ENCODE measurements at regions not wholly inside any gene's neighbourhood (a gene's known extent, or its start where the extent isn't known, plus 50 kb on each side); places are given as distances from the start of the nearest gene placed in this dataset.

DNA sequence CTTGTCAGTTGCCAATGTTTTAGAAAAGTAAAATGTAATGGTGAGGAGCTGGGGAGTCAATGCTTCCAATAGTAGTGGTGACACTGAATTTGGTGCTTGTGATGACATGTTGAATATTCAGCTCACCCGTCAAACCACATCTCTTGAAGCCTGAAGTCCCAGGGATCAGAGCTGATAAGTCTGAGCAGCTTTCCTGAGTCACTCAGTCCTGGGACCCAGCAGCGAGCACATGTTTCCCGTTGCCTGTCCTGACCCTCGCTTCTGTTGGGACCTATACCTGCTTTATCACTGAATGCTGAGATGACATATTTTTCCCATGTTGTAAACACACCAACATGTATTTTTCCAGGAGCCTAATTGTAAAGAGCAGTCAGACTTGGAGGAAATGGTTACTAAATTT, 693.6 kb downstream of the QKI start:
- peaks cover 29% of the 10 kb centered on the region for H3K27me3 Mint-ChIP-seq
- CTCF ChIA-PET: no interaction called here
- Histone ChIP-seq H3K9me3 (ENCODE audit: control insufficient read depth in 1 of 2, insufficient read depth in 1 of 2, low read length in 2 of 2) (peaks cover 0 to 32% of the 10 kb centered on the region in 2 experiments), H3K4me1 (ENCODE audit: insufficient read depth, low read length) (peaks cover 3% of the 10 kb centered on the region), H3K36me3 (ENCODE audit: insufficient read depth, low read length) (no peaks in the 10 kb centered on the region), H3K27ac (ENCODE audit: low read depth in 1 of 2, low read length in 2 of 2) (no peak overlapping the region), H3K27me3 (ENCODE audit: control insufficient read depth in 1 of 2, insufficient read depth in 2 of 2, low read length in 2 of 2) (peaks cover 0 to 6% of the 10 kb centered on the region in 2 experiments), H3K4me3 (ENCODE audit: low read length) (no peak overlapping the region)
- H3K36me3 Mint-ChIP-seq (ENCODE audit: low read depth): no peaks in the 10 kb centered on the region
- intact Hi-C loops (cut with DNase I, micrococcal nuclease): no loop called here
- no peak for ATAC-seq (ENCODE audit: poor library complexity)
- H3K27ac Mint-ChIP-seq: no peak overlapping the region
- no peaks in the 10 kb centered on the region for H3K9me3 Mint-ChIP-seq
- DNase-seq: no peak
- TF ChIP-seq, protein P1, sequence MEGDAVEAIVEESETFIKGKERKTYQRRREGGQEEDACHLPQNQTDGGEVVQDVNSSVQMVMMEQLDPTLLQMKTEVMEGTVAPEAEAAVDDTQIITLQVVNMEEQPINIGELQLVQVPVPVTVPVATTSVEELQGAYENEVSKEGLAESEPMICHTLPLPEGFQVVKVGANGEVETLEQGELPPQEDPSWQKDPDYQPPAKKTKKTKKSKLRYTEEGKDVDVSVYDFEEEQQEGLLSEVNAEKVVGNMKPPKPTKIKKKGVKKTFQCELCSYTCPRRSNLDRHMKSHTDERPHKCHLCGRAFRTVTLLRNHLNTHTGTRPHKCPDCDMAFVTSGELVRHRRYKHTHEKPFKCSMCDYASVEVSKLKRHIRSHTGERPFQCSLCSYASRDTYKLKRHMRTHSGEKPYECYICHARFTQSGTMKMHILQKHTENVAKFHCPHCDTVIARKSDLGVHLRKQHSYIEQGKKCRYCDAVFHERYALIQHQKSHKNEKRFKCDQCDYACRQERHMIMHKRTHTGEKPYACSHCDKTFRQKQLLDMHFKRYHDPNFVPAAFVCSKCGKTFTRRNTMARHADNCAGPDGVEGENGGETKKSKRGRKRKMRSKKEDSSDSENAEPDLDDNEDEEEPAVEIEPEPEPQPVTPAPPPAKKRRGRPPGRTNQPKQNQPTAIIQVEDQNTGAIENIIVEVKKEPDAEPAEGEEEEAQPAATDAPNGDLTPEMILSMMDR (IDR thresholded peaks at IDR 0.05): no peak
- POLR2A ChIA-PET: no interaction called here
- H3K4me3 Mint-ChIP-seq: no peak overlapping the region
- no peaks in the 10 kb centered on the region for H3K4me1 Mint-ChIP-seq (ENCODE audit: low read depth)

DNA sequence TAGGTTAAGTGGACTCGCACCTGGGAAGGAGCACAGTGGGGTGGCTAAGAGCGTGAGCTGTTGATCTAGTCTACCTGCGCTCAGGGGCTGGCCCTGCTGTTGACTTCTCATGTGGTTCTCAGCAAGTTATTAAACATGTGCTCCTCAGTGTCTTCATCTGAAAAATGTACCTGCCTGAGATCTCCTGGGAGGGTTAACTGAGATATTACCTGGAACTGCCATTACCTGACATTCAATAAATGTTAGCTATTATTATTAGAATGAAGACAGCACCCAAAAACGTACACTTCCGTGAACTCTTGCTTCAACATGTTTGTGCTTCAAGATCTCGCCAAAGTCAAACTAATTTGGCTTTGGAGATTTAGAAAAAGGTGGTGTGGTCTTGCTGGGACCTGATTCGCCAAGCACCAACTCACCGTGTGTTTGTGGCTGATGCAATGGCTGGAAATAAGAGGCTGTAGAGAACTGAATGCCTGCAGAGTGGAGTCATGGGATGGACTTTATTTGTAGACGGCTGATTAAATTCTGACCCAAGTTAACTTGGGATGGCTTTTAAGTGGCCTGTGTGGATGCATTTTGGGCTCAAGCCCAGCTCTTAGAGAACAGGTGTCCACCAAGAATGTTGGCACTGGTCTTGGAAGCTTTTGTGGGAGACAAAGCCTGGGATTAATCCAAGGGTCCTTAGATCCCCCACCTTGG, 692.9 kb downstream of the QKI start:
- POLR2A ChIA-PET: no interaction called here
- Mint-ChIP-seq H3K4me1 (ENCODE audit: low read depth) (no peaks in the 10 kb centered on the region), H3K9me3 (no peaks in the 10 kb centered on the region), H3K27me3 (peaks cover 29% of the 10 kb centered on the region), H3K4me3 (no peak overlapping the region), H3K36me3 (ENCODE audit: low read depth) (no peaks in the 10 kb centered on the region), H3K27ac (no peak overlapping the region)
- CTCF ChIA-PET: no interaction called here
- no peak overlapping the region for H3K4me3 ChIP-seq (ENCODE audit: low read length)
- H3K27me3 ChIP-seq (ENCODE audit: control insufficient read depth in 1 of 2, insufficient read depth in 2 of 2, low read length in 2 of 2): peaks cover 0 to 6% of the 10 kb centered on the region in 2 experiments
- H3K4me1 ChIP-seq (ENCODE audit: insufficient read depth, low read length): peaks cover 3% of the 10 kb centered on the region
- intact Hi-C loops (cut with DNase I, micrococcal nuclease): no loop called here
- peaks cover 0 to 32% of the 10 kb centered on the region in 2 experiments for H3K9me3 ChIP-seq (ENCODE audit: control insufficient read depth in 1 of 2, insufficient read depth in 1 of 2, low read length in 2 of 2)
- TF ChIP-seq, protein P1 (IDR thresholded peaks at IDR 0.05): no peak
- H3K36me3 ChIP-seq (ENCODE audit: insufficient read depth, low read length): no peaks in the 10 kb centered on the region
- no peak for DNase-seq
- ATAC-seq (ENCODE audit: poor library complexity): no peak
- no peak overlapping the region for H3K27ac ChIP-seq (ENCODE audit: low read depth in 1 of 2, low read length in 2 of 2)

DNA sequence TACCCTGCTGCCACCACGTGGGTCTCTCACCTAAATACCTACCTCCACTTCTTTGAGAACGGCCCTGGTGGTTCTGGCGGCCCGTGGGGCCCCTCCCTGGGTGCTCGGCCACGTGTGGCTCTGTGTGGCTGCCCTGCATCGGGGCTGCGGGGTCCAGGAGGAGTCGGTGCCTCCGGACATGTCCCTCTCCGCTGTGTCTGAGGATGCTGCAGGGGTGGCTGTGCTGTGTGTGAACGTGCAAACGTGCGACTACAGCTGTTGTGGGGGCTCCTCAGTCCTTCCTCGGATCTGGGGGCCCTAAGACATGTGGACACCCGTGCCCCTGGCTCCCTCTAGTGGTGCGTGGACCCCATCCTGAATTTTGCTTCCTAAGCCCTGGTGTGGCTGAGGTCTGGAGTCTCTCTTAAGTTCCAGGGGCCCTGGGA, 691.8 kb downstream of the QKI start:
- Histone ChIP-seq H3K4me3 (ENCODE audit: low read length) (no peak overlapping the region), H3K36me3 (ENCODE audit: insufficient read depth, low read length) (no peaks in the 10 kb centered on the region), H3K27ac (ENCODE audit: low read depth in 1 of 2, low read length in 2 of 2) (no peak overlapping the region), H3K4me1 (ENCODE audit: insufficient read depth, low read length) (peaks cover 3% of the 10 kb centered on the region), H3K27me3 (ENCODE audit: control insufficient read depth in 1 of 2, insufficient read depth in 2 of 2, low read length in 2 of 2) (peaks cover 0 to 4% of the 10 kb centered on the region in 2 experiments), H3K9me3 (ENCODE audit: control insufficient read depth in 1 of 2, insufficient read depth in 1 of 2, low read length in 2 of 2) (peaks cover 0 to 32% of the 10 kb centered on the region in 2 experiments)
- no peak overlapping the region for H3K27ac Mint-ChIP-seq
- no peak overlapping the region for H3K4me3 Mint-ChIP-seq
- DNase-seq (no peak), ATAC-seq (ENCODE audit: poor library complexity) (no peak)
- H3K27me3 Mint-ChIP-seq: peaks cover 32% of the 10 kb centered on the region
- no peaks in the 10 kb centered on the region for H3K4me1 Mint-ChIP-seq (ENCODE audit: low read depth)
- no peaks in the 10 kb centered on the region for H3K9me3 Mint-ChIP-seq
- TF ChIP-seq, protein P1 (IDR thresholded peaks at IDR 0.05): no peak
- intact Hi-C loops (cut with DNase I, micrococcal nuclease): no loop called here
- CTCF ChIA-PET: no interaction called here
- no peaks in the 10 kb centered on the region for H3K36me3 Mint-ChIP-seq (ENCODE audit: low read depth)
- POLR2A ChIA-PET: no interaction called here

Data from CD4-positive, alpha-beta T cell (primary cell).